PC-3 (cell line): ENCODE measurements at regions not wholly inside any gene's neighbourhood (a gene's known extent, or its start where the extent isn't known, plus 50 kb on each side); places are given as distances from the start of the nearest gene placed in this dataset.
A peak's percentile ranks its signal among the peaks of the same experiment; 100 is the strongest.
"Not testable (repeated sequence)": the region's sequence is repeated elsewhere in the genome, so short reads cannot be mapped to it uniquely, and the experiment has no call there.

Experiments used
- ATAC-seq: fragments of 200-7000 bp; cut with Tn5 transposase; 2 replicates; pipeline ENCODE4 v1.9.1; 2020; ENCODE audit warnings: mild to moderate bottlenecking, moderate library complexity
- BruUV-seq: library from RNA; stranded (reverse); fragments of 400-500 nt; replicated peaks from 2 replicates; lab custom pipeline; 2021; lab: Mats Ljungman, UMichigan
- CTCF ChIA-PET: fragments of 300-600 bp; sonication (Branson Sonifier 250); formaldehyde crosslinking; loops from one replicate; lab custom pipeline; 2022; ENCODE audit warnings: antibody characterized with exemption; lab: Charles Lee
- POLR2A ChIA-PET: fragments of 300-600 bp; sonication (Branson Sonifier 250); formaldehyde crosslinking; loops from one replicate; lab custom pipeline; 2022; ENCODE audit warnings: antibody characterized with exemption; ENCODE audit not compliant: unreplicated experiment; lab: Charles Lee
- DNase-seq: peaks from one replicate; pipeline ENCODE4 v3.0.0-alpha.2; 2015
- H2AFZ ChIP-seq: fragments of 300-600 bp; sonication (generic); 2 replicates; pipeline ENCODE4 v1.6.0; 2016; ENCODE audit warnings: antibody characterized with exemption, low read length
- H3F3A ChIP-seq: fragments of 300-600 bp; sonication (generic); one replicate; pipeline ENCODE4 v1.6.0; 2017; ENCODE audit warnings: antibody characterized with exemption, low read length, control low read depth, mild to moderate bottlenecking; ENCODE audit not compliant: unreplicated experiment
- H3K27ac ChIP-seq: fragments of 300-600 bp; sonication (generic); 2 replicates; pipeline ENCODE4 v1.5.1; 2016; ENCODE audit warnings: mild to moderate bottlenecking, low read length
- H3K27me3 ChIP-seq: fragments of 300-600 bp; sonication (generic); 2 replicates; pipeline ENCODE4 v1.6.1; 2016; ENCODE audit warnings: low read length, mixed read lengths
- H3K36me3 ChIP-seq: fragments of 300-600 bp; sonication (generic); 2 replicates; pipeline ENCODE4 v1.6.1; 2016; ENCODE audit warnings: low read depth, mixed run types, low read length, mixed read lengths
- H3K4me1 ChIP-seq: fragments of 300-600 bp; sonication (generic); 2 replicates; pipeline ENCODE4 v1.5.1; 2016; ENCODE audit warnings: low read length; ENCODE audit not compliant: insufficient read depth
- H3K4me2 ChIP-seq: fragments of 300-600 bp; sonication (generic); 2 replicates; pipeline ENCODE4 v1.6.0; 2016; ENCODE audit warnings: low read length
- H3K4me3 ChIP-seq: fragments of 300-600 bp; sonication (generic); 2 replicates; pipeline ENCODE4 v1.5.1; 2016; ENCODE audit warnings: mild to moderate bottlenecking, low read length, mixed read lengths
- H3K79me2 ChIP-seq: fragments of 300-600 bp; sonication (generic); 2 replicates; pipeline ENCODE4 v1.6.1; 2017; ENCODE audit warnings: low read length, mixed read lengths
- H3K9ac ChIP-seq: fragments of 300-600 bp; sonication (generic); 2 replicates; pipeline ENCODE4 v1.6.0; 2016; ENCODE audit warnings: mild to moderate bottlenecking, low read length
- H3K9me2 ChIP-seq: fragments of 300-600 bp; sonication (generic); replicated peaks from 2 replicates; pipeline ENCODE4 v1.6.1; 2016; ENCODE audit warnings: mixed run types, low read length, mixed read lengths
- H3K9me3 ChIP-seq: fragments of 300-600 bp; sonication (generic); 2 replicates; pipeline ENCODE4 v1.6.1; 2016; ENCODE audit warnings: low read length, mixed read lengths
- H4K20me1 ChIP-seq: fragments of 300-600 bp; sonication (generic); 2 replicates; pipeline ENCODE4 v1.6.1; 2016; ENCODE audit warnings: low read length, mixed read lengths
- CTCF ChIP-seq: fragments of 300-600 bp; sonication (generic); conservative IDR thresholded peaks from 2 replicates; pipeline ENCODE4 v1.5.1; 2017; ENCODE audit warnings: antibody characterized with exemption, low read depth, mild to moderate bottlenecking, low read length
- EZH2 ChIP-seq: fragments of 300-600 bp; sonication (generic); IDR thresholded peaks from one replicate; pipeline ENCODE4 v1.6.1; 2017; ENCODE audit warnings: antibody characterized with exemption, mild to moderate bottlenecking, low read length; ENCODE audit not compliant: unreplicated experiment
- EZH2phosphoT487 ChIP-seq: fragments of 300-600 bp; sonication (generic); IDR thresholded peaks from 2 replicates; pipeline ENCODE4 v1.6.1; 2018; ENCODE audit warnings: mild to moderate bottlenecking, antibody characterized with exemption, low read length, borderline replicate concordance
- intact Hi-C: fragments of 100-400 bp; cut with micrococcal nuclease; formaldehyde crosslinking; loops from 2 replicates; pipeline ENCODE4 v1.9.0; 2023

- Histone ChIP-seq H3F3A (no peaks in the 10 kb centered on the region), H2AFZ (no peak overlapping the region), H3K36me3 (no peaks in the 10 kb centered on the region), H3K4me3 (no peak overlapping the region), H4K20me1 (no peaks in the 10 kb centered on the region), H3K9me3 (no peaks in the 10 kb centered on the region), H3K9ac (no peak overlapping the region), H3K27ac (no peak overlapping the region), H3K9me2 (no peaks in the 10 kb centered on the region), H3K79me2 (no peaks in the 10 kb centered on the region), H3K4me2 (no peak overlapping the region), H3K4me1 (no peaks in the 10 kb centered on the region), H3K27me3 (peaks cover 3% of the 10 kb centered on the region)
- ChIA-PET CTCF (no interaction called here), POLR2A (no interaction called here)
- intact Hi-C loops: no loop called here
- ATAC-seq: no peak
- TF ChIP-seq EZH2 (no peak), EZH2phosphoT487 (no peak), CTCF (no peak)
- no TSS peak for BruUV-seq
- DNase-seq: no peak
These were observed 441.7 kb downstream of the CDH11 start for GRCh38 chr16:64679976-64680690.

GRCh38 chr16:64669573-64669972, 452.3 kb downstream of the CDH11 start:
- no peak for ATAC-seq
- intact Hi-C loops: no loop called here
- Histone ChIP-seq H3K4me1 (no peaks in the 10 kb centered on the region), H3K4me3 (no peak overlapping the region), H3K27ac (no peak overlapping the region), H3K36me3 (no peaks in the 10 kb centered on the region), H3K79me2 (no peaks in the 10 kb centered on the region), H4K20me1 (no peaks in the 10 kb centered on the region), H2AFZ (no peak overlapping the region), H3K4me2 (peak overlapping the region; percentile 22; the same call in 1 of the 2 replicates), H3K27me3 (peaks cover 61% of the 10 kb centered on the region), H3K9me2 (no peaks in the 10 kb centered on the region), H3K9ac (no peak overlapping the region), H3F3A (no peaks in the 10 kb centered on the region), H3K9me3 (no peaks in the 10 kb centered on the region)
- no peak for DNase-seq
- ChIA-PET POLR2A (no interaction called here), CTCF (no interaction called here)
- BruUV-seq: no TSS peak
- no peak for TF ChIP-seq EZH2
- no peak for TF ChIP-seq EZH2phosphoT487
- no peak for TF ChIP-seq CTCF

- no peaks in the 10 kb centered on the region for H3K9me2 ChIP-seq
- H3K9ac ChIP-seq: no peak overlapping the region
- no peak overlapping the region for H3K4me3 ChIP-seq
- no TSS peak for BruUV-seq
- ChIA-PET CTCF (no interaction called here), POLR2A (no interaction called here)
- TF ChIP-seq EZH2 (no peak), CTCF (no peak), EZH2phosphoT487 (no peak)
- H3K4me2 ChIP-seq: no peak overlapping the region
- no peaks in the 10 kb centered on the region for H3K4me1 ChIP-seq
- intact Hi-C loops: no loop called here
- no peaks in the 10 kb centered on the region for H4K20me1 ChIP-seq
- no peaks in the 10 kb centered on the region for H3K79me2 ChIP-seq
- DNase-seq (no peak), ATAC-seq (no peak)
- H3K27ac ChIP-seq: no peak overlapping the region
- no peaks in the 10 kb centered on the region for H3K36me3 ChIP-seq
- no peaks in the 10 kb centered on the region for H3F3A ChIP-seq
- no peaks in the 10 kb centered on the region for H3K9me3 ChIP-seq
- H2AFZ ChIP-seq: no peak overlapping the region
- peaks cover 58% of the 10 kb centered on the region for H3K27me3 ChIP-seq
These were observed 454.5 kb downstream of the CDH11 start for GRCh38 chr16:64667334-64667877.

- POLR2A ChIA-PET, H2AFZ ChIP-seq, BruUV-seq, H3K79me2 ChIP-seq, CTCF ChIA-PET, H3K9me2 ChIP-seq, H3K36me3 ChIP-seq, H3K9ac ChIP-seq, H3F3A ChIP-seq, H4K20me1 ChIP-seq, H3K27ac ChIP-seq, H3K9me3 ChIP-seq, H3K4me3 ChIP-seq, ATAC-seq, DNase-seq, H3K4me2 ChIP-seq, intact Hi-C loops, H3K4me1 ChIP-seq: not testable (repeated sequence)
- H3K27me3 ChIP-seq: peaks cover 24% of the 10 kb centered on the region
These were observed 459.6 kb downstream of the CDH11 start for GRCh38 chr16:64662312-64662711.
